Endothelial cell of umbilical vein (primary cell): ENCODE measurements at regions not wholly inside any gene's neighbourhood (a gene's known extent, or its start where the extent isn't known, plus 50 kb on each side); places are given as distances from the start of the nearest gene placed in this dataset.

Experiments
- BruUV-seq: library from RNA; stranded (reverse); fragments of 400-500 nt; replicated peaks from 2 replicates; lab custom pipeline; 2021; lab: Mats Ljungman, UMichigan
- CTCF ChIA-PET: fragments of 300-600, 350-600 bp; sonication (Branson Sonifier 250); formaldehyde crosslinking; loops from one replicate; lab custom pipeline; 2021; ENCODE audit warnings: antibody characterized with exemption, inconsistent platforms; lab: Charles Lee
- POLR2A ChIA-PET: fragments of 300-600, 350-600 bp; sonication (Branson Sonifier 250); formaldehyde crosslinking; loops from one replicate; lab custom pipeline; 2021; ENCODE audit warnings: antibody characterized with exemption, inconsistent platforms; lab: Charles Lee
- DNase-seq: peaks from one replicate; pipeline ENCODE4 v3.0.0-alpha.2; 2011; ENCODE audit warnings: low read depth, low spot score
- FAIRE-seq: peaks from 2 replicates; lab custom pipeline; 2011; peaks lifted over from hg19 to GRCh38; lab: Jason Lieb, UNC
- H2AFZ ChIP-seq: 2 replicates; pipeline ENCODE4 v1.6.0; 2012; ENCODE audit warnings: low read depth, low read length, control low read depth, inconsistent platforms
- H3K27ac ChIP-seq: 2 replicates; pipeline ENCODE4 v1.5.1; 2011; ENCODE audit warnings: low read depth, mild to moderate bottlenecking, control low read depth, low read length, moderate library complexity; ENCODE audit not compliant: insufficient read depth
- H3K27me3 ChIP-seq, 2 experiments: 2 replicates each; pipeline versions ENCODE4 v1.6.0 to v1.6.1; 2011; ENCODE audit warnings: low read length in 2 of 2, mixed read lengths in 1 of 2; ENCODE audit not compliant: control insufficient read depth in 2 of 2, insufficient read depth in 2 of 2
- H3K36me3 ChIP-seq, 2 experiments: 2 replicates in 1 of 2; 3 replicates in 1 of 2; pipeline ENCODE4 v1.5.1; 2011; ENCODE audit warnings: low read length in 2 of 2, mild to moderate bottlenecking in 1 of 2, moderate library complexity in 1 of 2; ENCODE audit not compliant: control insufficient read depth in 2 of 2, insufficient read depth in 2 of 2; ENCODE audit errors: extremely low read depth in 1 of 2
- H3K4me1 ChIP-seq: 3 replicates; pipeline ENCODE4 v1.5.1; 2011; ENCODE audit warnings: mild to moderate bottlenecking, low read length; ENCODE audit not compliant: control insufficient read depth, insufficient read depth; ENCODE audit errors: extremely low read depth
- H3K4me2 ChIP-seq: 2 replicates; pipeline ENCODE4 v1.6.1; 2011; ENCODE audit warnings: low read length, control low read depth, mixed read lengths; ENCODE audit not compliant: insufficient read depth
- H3K4me3 ChIP-seq, 3 experiments: fragments of 200-600 bp in 1 of 3; sonication (generic), shearing (Covaris generic) in 1 of 3; replicated peaks in 1 of 3; 2 replicates each; pipeline ENCODE4 v1.5.1; 2011 to 2016; ENCODE audit warnings: control low read depth in 3 of 3, low read length in 3 of 3, mild to moderate bottlenecking in 2 of 3, inconsistent platforms in 1 of 3, low read depth in 1 of 3, moderate library complexity in 1 of 3; ENCODE audit not compliant: insufficient read depth in 1 of 3
- H3K79me2 ChIP-seq: 2 replicates; pipeline ENCODE4 v1.6.0; 2012; ENCODE audit warnings: low read length, inconsistent platforms; ENCODE audit not compliant: control insufficient read depth, insufficient read depth
- H3K9ac ChIP-seq: replicated peaks from 2 replicates; pipeline ENCODE3; 2011; ENCODE audit warnings: low read length, control low read depth; ENCODE audit not compliant: insufficient read depth; ENCODE audit errors: extremely low read depth
- H3K9me1 ChIP-seq: replicated peaks from 3 replicates; pipeline ENCODE4 v1.6.0; 2011; ENCODE audit warnings: mild to moderate bottlenecking, low read length; ENCODE audit not compliant: control insufficient read depth, insufficient read depth; ENCODE audit errors: extremely low read depth
- H3K9me3 ChIP-seq: replicated peaks from 2 replicates; pipeline ENCODE4 v1.5.1; 2012; ENCODE audit warnings: low read length, inconsistent platforms; ENCODE audit not compliant: control insufficient read depth, insufficient read depth
- H4K20me1 ChIP-seq: replicated peaks from 2 replicates; pipeline ENCODE3; 2011; ENCODE audit warnings: mild to moderate bottlenecking, low read length; ENCODE audit not compliant: control insufficient read depth, insufficient read depth; ENCODE audit errors: extremely low read depth
- GATA2 ChIP-seq: IDR thresholded peaks from 2 replicates; pipeline ENCODE4 v1.7.0; 2011; ENCODE audit warnings: low read depth, mild to moderate bottlenecking, moderate library complexity, mixed read lengths, low read length; ENCODE audit not compliant: insufficient read length, insufficient read depth
- JUN ChIP-seq: IDR thresholded peaks from 2 replicates; pipeline ENCODE4 v1.6.1; 2011; ENCODE audit warnings: borderline replicate concordance, low read depth; ENCODE audit not compliant: insufficient read length, insufficient read depth
- MAX ChIP-seq: IDR thresholded peaks from 2 replicates; pipeline ENCODE4 v1.6.1; 2011; ENCODE audit not compliant: insufficient read depth, insufficient read length
- MYC ChIP-seq: IDR thresholded peaks from one replicate; pipeline ENCODE4 v1.6.1; 2011; ENCODE audit warnings: mild to moderate bottlenecking, low read depth, low read length
- POLR2A ChIP-seq: IDR thresholded peaks from 2 replicates; pipeline ENCODE4 v1.6.1; 2012; ENCODE audit warnings: low read depth, mild to moderate bottlenecking, control low read depth, low read length
- POLR2AphosphoS5 ChIP-seq: IDR thresholded peaks from 2 replicates; pipeline ENCODE4 v1.6.1; 2012; ENCODE audit warnings: low read depth, mild to moderate bottlenecking, control low read depth, low read length, moderate library complexity; ENCODE audit not compliant: insufficient read depth
- dilution Hi-C: fragments of 300-500 bp; cut with MboI; formaldehyde crosslinking; loops from one replicate; pipeline ENCODE4 v1.15.0; 2019; ENCODE audit warnings: low sequenced_read_pairs; ENCODE audit not compliant: extremely low pct_ligation_motif_present
- intact Hi-C: fragments of 100-400 bp; cut with micrococcal nuclease; formaldehyde crosslinking; loops from one replicate; pipeline ENCODE4 v1.10.0; 2022
- TF ChIP-seq, protein P1 (sequence below), 2 donors: IDR thresholded peaks; 1 replicate in 1 of 2; 2 replicates in 1 of 2; pipeline ENCODE4 v1.5.1; 2011; ENCODE audit warnings: low read length in 2 of 2, mild to moderate bottlenecking in 2 of 2, moderate library complexity in 2 of 2, control low read depth in 1 of 2, inconsistent platforms in 1 of 2, low read depth in 1 of 2; ENCODE audit not compliant: insufficient read depth in 1 of 2; ENCODE audit errors: extremely low read depth in 1 of 2

DNA sequence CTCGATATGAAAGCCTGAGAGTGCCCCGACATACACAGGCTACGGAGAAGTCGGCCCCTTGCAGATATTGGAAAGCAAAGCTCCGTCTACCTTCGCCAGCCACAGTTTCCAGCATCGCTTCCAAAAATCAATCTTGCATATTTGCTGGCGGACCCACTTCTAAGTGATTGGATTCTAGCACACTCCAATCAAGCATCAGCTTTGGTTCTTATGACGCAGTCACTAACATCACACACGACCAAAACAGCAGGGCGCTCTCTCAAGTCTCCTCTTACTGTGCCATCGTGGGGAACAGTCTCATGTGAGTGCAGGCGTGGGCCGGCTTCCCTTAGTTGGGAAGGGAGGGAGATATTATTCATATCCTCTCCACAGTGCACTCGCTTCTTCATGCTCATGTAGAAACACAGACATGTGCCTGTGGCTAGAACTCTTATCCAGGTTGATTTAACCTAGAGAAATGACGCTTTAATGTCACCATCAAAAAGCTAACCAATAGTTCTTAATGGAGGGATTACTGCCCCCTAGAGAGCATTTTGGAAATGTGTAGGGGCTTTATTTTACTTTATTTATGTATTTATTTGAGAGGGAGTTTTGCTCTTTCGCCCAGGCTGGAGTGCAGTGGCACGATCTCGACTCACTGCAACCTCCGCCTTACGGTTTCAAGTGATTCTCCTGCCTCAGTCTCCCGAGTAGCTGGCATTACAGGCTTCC, 229.8 kb downstream of the SOD2 start:
- no peaks in the 10 kb centered on the region for H3K27me3 ChIP-seq
- H2AFZ ChIP-seq = no peak overlapping the region
- BruUV-seq = no TSS peak
- H3K4me2 ChIP-seq = no peak overlapping the region
- H4K20me1 ChIP-seq = no peaks in the 10 kb centered on the region
- TF ChIP-seq MYC = no peak
- no peak for TF ChIP-seq POLR2A
- TF ChIP-seq GATA2 = no peak
- no peak for TF ChIP-seq POLR2AphosphoS5
- FAIRE-seq (no peak), DNase-seq (no peak)
- H3K36me3 ChIP-seq = no peaks in the 10 kb centered on the region
- H3K27ac ChIP-seq = no peak overlapping the region
- CTCF ChIA-PET = no interaction called here
- no peaks in the 10 kb centered on the region for H3K9me3 ChIP-seq
- H3K4me1 ChIP-seq = no peaks in the 10 kb centered on the region
- dilution Hi-C loops (no loop called here), intact Hi-C loops (no loop called here)
- no peak overlapping the region for H3K9ac ChIP-seq
- no peaks in the 10 kb centered on the region for H3K79me2 ChIP-seq
- no peak overlapping the region for H3K4me3 ChIP-seq
- H3K9me1 ChIP-seq = no peaks in the 10 kb centered on the region
- POLR2A ChIA-PET = no interaction called here

DNA sequence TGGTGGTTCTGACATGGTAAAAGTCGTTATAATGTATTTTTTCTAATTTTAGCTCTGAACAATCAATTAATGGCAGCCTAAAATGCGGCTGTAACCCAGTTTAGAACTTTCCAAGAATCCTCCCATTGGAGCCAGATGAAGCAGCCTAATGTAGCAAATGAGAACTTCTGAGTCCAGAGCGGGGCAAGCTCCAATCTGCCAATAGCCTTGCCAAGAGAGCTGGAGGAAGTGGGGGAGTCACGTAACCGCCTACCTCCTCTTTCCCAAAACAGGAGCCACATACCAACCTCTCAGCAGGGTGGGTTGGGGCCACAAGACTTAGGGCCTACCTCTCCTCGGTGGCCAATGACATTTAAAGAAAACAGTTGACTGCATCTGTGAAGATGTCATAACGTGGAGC, 230.6 kb downstream of the SOD2 start:
- CTCF ChIA-PET = no interaction called here
- intact Hi-C loops = no loop called here

More for the DNA sequence above, 230.6 kb downstream of the SOD2 start:
- Histone ChIP-seq H3K4me3 (no peak overlapping the region), H3K9me1 (no peaks in the 10 kb centered on the region), H3K9ac (no peak overlapping the region), H4K20me1 (no peaks in the 10 kb centered on the region), H3K27me3 (no peaks in the 10 kb centered on the region), H3K4me1 (no peaks in the 10 kb centered on the region), H3K36me3 (no peaks in the 10 kb centered on the region), H2AFZ (no peak overlapping the region), H3K9me3 (no peaks in the 10 kb centered on the region), H3K79me2 (no peaks in the 10 kb centered on the region), H3K27ac (no peak overlapping the region), H3K4me2 (no peak overlapping the region)
- BruUV-seq = no TSS peak
- no peak for DNase-seq
- dilution Hi-C loops = no loop called here
- TF ChIP-seq JUN (no peak), MAX (no peak), POLR2AphosphoS5 (no peak)
- TF ChIP-seq, protein P1, sequence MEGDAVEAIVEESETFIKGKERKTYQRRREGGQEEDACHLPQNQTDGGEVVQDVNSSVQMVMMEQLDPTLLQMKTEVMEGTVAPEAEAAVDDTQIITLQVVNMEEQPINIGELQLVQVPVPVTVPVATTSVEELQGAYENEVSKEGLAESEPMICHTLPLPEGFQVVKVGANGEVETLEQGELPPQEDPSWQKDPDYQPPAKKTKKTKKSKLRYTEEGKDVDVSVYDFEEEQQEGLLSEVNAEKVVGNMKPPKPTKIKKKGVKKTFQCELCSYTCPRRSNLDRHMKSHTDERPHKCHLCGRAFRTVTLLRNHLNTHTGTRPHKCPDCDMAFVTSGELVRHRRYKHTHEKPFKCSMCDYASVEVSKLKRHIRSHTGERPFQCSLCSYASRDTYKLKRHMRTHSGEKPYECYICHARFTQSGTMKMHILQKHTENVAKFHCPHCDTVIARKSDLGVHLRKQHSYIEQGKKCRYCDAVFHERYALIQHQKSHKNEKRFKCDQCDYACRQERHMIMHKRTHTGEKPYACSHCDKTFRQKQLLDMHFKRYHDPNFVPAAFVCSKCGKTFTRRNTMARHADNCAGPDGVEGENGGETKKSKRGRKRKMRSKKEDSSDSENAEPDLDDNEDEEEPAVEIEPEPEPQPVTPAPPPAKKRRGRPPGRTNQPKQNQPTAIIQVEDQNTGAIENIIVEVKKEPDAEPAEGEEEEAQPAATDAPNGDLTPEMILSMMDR (IDR thresholded peaks at IDR 0.05; ENCODE audit: extremely low read depth in 1 of 2, insufficient read depth in 1 of 2, low read depth in 1 of 2, low read length in 2 of 2) = no peak
- no peak for FAIRE-seq
- POLR2A ChIA-PET = no interaction called here
